Thyroid gland (tissue), 4 donors: ENCODE measurements at regions not wholly inside any gene's neighbourhood (a gene's known extent, or its start where the extent isn't known, plus 50 kb on each side); places are given as distances from the start of the nearest gene placed in this dataset.

Experiments used
- DNase-seq, 2 donors: peaks; one replicate each; pipeline ENCODE4 v3.0.0-alpha.2; 2019
- H3K27ac ChIP-seq, 3 donors: fragments of 200-600 bp; sonication (generic); 1 replicate in 2 of 3; 2 replicates in 1 of 3; pipeline ENCODE4 v1.5.1; 2016 to 2019; ENCODE audit warnings: mild to moderate bottlenecking in 1 of 3, moderate library complexity in 1 of 3
- H3K27me3 ChIP-seq: fragments of 200-600 bp; sonication (generic); one replicate; pipeline ENCODE4 v1.5.1; 2019
- H3K36me3 ChIP-seq, 2 donors: fragments of 200-600 bp; sonication (generic); one replicate each; pipeline ENCODE4 v1.5.1; 2016 to 2019
- H3K4me1 ChIP-seq, 2 donors: fragments of 200-600 bp; sonication (generic); one replicate each; pipeline ENCODE4 v1.5.1; 2017 to 2019
- H3K4me3 ChIP-seq, 3 donors: fragments of 200-600 bp; sonication (generic); replicated peaks in 1 of 3; 1 replicate in 2 of 3; 2 replicates in 1 of 3; pipeline ENCODE4 v1.5.1; 2016; ENCODE audit warnings: mild to moderate bottlenecking in 1 of 3
- H3K9me3 ChIP-seq: fragments of 200-600 bp; sonication (generic); one replicate; pipeline ENCODE4 v1.5.1; 2017
- CTCF ChIP-seq, 6 experiments: fragments of 200-600 bp in 3 of 6; fragments of 450-650 bp in 3 of 6; sonication (generic) in 3 of 6; IDR thresholded peaks; one replicate each; pipeline ENCODE4 v1.5.1; 2016 to 2019; ENCODE audit warnings: antibody characterized with exemption in 6 of 6, mild to moderate bottlenecking in 2 of 6, inconsistent platforms in 1 of 6, moderate library complexity in 1 of 6
- POLR2A ChIP-seq, 2 donors: fragments of 450-650 bp; IDR thresholded peaks; one replicate each; pipeline ENCODE4 v1.6.1; 2017; ENCODE audit warnings: antibody characterized with exemption in 2 of 2, mild to moderate bottlenecking in 2 of 2, moderate library complexity in 1 of 2
- WGBS, 2 donors: methylation state at CpG; one replicate each; pipeline ENCODE4 v1.1.5; 2017; 5-methylcytosine and 5-hydroxymethylcytosine counted together
- intact Hi-C: fragments of 100-400 bp; cut with DNase I; formaldehyde crosslinking; loops from one replicate; pipeline ENCODE4 v1.15.1; 2023

GRCh38 chr10:55476129-55476528, 675.1 kb upstream of the PCDH15 start:
- Histone ChIP-seq H3K4me3 (no peak overlapping the region), H3K27ac (no peak overlapping the region), H3K36me3 (no peaks in the 10 kb centered on the region), H3K27me3 (no peaks in the 10 kb centered on the region), H3K4me1 (no peaks in the 10 kb centered on the region), H3K9me3 (no peaks in the 10 kb centered on the region)
- DNase-seq = no peak
- intact Hi-C loops = no loop called here
- no peak for TF ChIP-seq POLR2A (IDR thresholded peaks at IDR 0.05)
- TF ChIP-seq CTCF (IDR thresholded peaks at IDR 0.05) = no peak
- 72 to 85% methylated on average over 1 of the region's 1 CpG for WGBS, 2 donors

GRCh38 chr10:55474258-55474657, 673.2 kb upstream of the PCDH15 start:
- Histone ChIP-seq H3K27me3 (no peaks in the 10 kb centered on the region), H3K4me1 (no peaks in the 10 kb centered on the region), H3K36me3 (no peaks in the 10 kb centered on the region), H3K27ac (no peak overlapping the region), H3K4me3 (no peak overlapping the region), H3K9me3 (no peaks in the 10 kb centered on the region)
- intact Hi-C loops = no loop called here
- TF ChIP-seq CTCF (IDR thresholded peaks at IDR 0.05) (no peak), POLR2A (IDR thresholded peaks at IDR 0.05) (no peak)
- DNase-seq = no peak

GRCh38 chr10:55470840-55471239, 669.8 kb upstream of the PCDH15 start:
- Histone ChIP-seq H3K4me1 (no peaks in the 10 kb centered on the region), H3K27ac (no peak overlapping the region), H3K27me3 (no peaks in the 10 kb centered on the region), H3K4me3 (no peak overlapping the region), H3K9me3 (no peaks in the 10 kb centered on the region), H3K36me3 (no peaks in the 10 kb centered on the region)
- intact Hi-C loops = no loop called here
- 84 to 94% methylated on average over 1 of the region's 1 CpG for WGBS, 2 donors
- no peak for DNase-seq
- TF ChIP-seq CTCF (IDR thresholded peaks at IDR 0.05) (no peak), POLR2A (IDR thresholded peaks at IDR 0.05) (no peak)

- Histone ChIP-seq H3K4me1 (no peaks in the 10 kb centered on the region), H3K27me3 (no peaks in the 10 kb centered on the region), H3K36me3 (no peaks in the 10 kb centered on the region), H3K9me3 (no peaks in the 10 kb centered on the region), H3K4me3 (no peak overlapping the region), H3K27ac (no peak overlapping the region)
- TF ChIP-seq POLR2A (IDR thresholded peaks at IDR 0.05) (no peak), CTCF (IDR thresholded peaks at IDR 0.05) (no peak)
- intact Hi-C loops = no loop called here
- 70 to 77% methylated on average over 2 of the region's 2 CpGs for WGBS, 2 donors
- DNase-seq = no peak
These were observed 665.9 kb upstream of the PCDH15 start for GRCh38 chr10:55466806-55467504.

GRCh38 chr10:55464083-55464482, 663.1 kb upstream of the PCDH15 start:
- Histone ChIP-seq H3K27me3 (no peaks in the 10 kb centered on the region), H3K36me3 (no peaks in the 10 kb centered on the region), H3K9me3 (no peaks in the 10 kb centered on the region), H3K4me1 (no peaks in the 10 kb centered on the region), H3K27ac (no peak overlapping the region), H3K4me3 (no peak overlapping the region)
- no peak for DNase-seq
- no peak for TF ChIP-seq CTCF (IDR thresholded peaks at IDR 0.05)
- no peak for TF ChIP-seq POLR2A (IDR thresholded peaks at IDR 0.05)
- intact Hi-C loops = no loop called here
- 91 to 93% methylated on average over 4 of the region's 4 CpGs for WGBS, 2 donors
